GM19397 (cell line): ENCODE measurements at regions not wholly inside any gene's neighbourhood (a gene's known extent, or its start where the extent isn't known, plus 50 kb on each side); places are given as distances from the start of the nearest gene placed in this dataset.
"Not testable (repeated sequence)": the region's sequence is repeated elsewhere in the genome, so short reads cannot be mapped to it uniquely, and the experiment has no call there.

Experiments
- ATAC-seq: cut with Tn5 transposase; IDR thresholded peaks from one replicate; pipeline ENCODE4 v1.9.1; 2021; ENCODE audit warnings: mild to moderate bottlenecking, moderate library complexity; ENCODE audit not compliant: unreplicated experiment

GRCh38 chrX:773292-774025, 142.9 kb downstream of the SHOX start:
- no peak for ATAC-seq

- ATAC-seq = no peak
These were observed 140.9 kb downstream of the SHOX start for GRCh38 chrX:771536-771935.

GRCh38 chrX:769796-770195, 139.2 kb downstream of the SHOX start:
- no peak for ATAC-seq

- ATAC-seq = no peak
These were observed 138.0 kb downstream of the SHOX start for GRCh38 chrX:768596-768995.

GRCh38 chrX:758917-759316, 128.3 kb downstream of the SHOX start:
- no peak for ATAC-seq

- no peak for ATAC-seq
These were observed 120.2 kb downstream of the SHOX start for GRCh38 chrX:750812-751211.

- no peak for ATAC-seq
These were observed 119.7 kb downstream of the SHOX start for GRCh38 chrX:750263-750662.

- no peak for ATAC-seq
These were observed 116.6 kb downstream of the SHOX start for GRCh38 chrX:747176-747575.

GRCh38 chrX:739611-740010, 109.0 kb downstream of the SHOX start:
- ATAC-seq = no peak

GRCh38 chrX:737021-737420, 106.4 kb downstream of the SHOX start:
- not testable (repeated sequence) for ATAC-seq

- no peak for ATAC-seq
These were observed 103.8 kb downstream of the SHOX start for GRCh38 chrX:734362-734761.

GRCh38 chrX:733961-734360, 103.4 kb downstream of the SHOX start:
- no peak for ATAC-seq

- no peak for ATAC-seq
These were observed 99.2 kb downstream of the SHOX start for GRCh38 chrX:729583-730409.

- not testable (repeated sequence) for ATAC-seq
These were observed 98.5 kb downstream of the SHOX start for GRCh38 chrX:729101-729500.

- not testable (repeated sequence) for ATAC-seq
These were observed 98.0 kb downstream of the SHOX start for GRCh38 chrX:728639-729038.

- ATAC-seq = no peak
These were observed 97.4 kb downstream of the SHOX start for GRCh38 chrX:727738-728621.

GRCh38 chrX:725971-726370, 95.4 kb downstream of the SHOX start:
- no peak for ATAC-seq

- no peak for ATAC-seq
These were observed 93.7 kb downstream of the SHOX start for GRCh38 chrX:724256-724655.

GRCh38 chrX:723781-724180, 93.2 kb downstream of the SHOX start:
- no peak for ATAC-seq

- ATAC-seq = no peak
These were observed 90.8 kb downstream of the SHOX start for GRCh38 chrX:721354-721753.

GRCh38 chrX:720825-721224, 90.2 kb downstream of the SHOX start:
- ATAC-seq = no peak
